Fibroblast of skin of right quadriceps (primary cell): ENCODE measurements at regions not wholly inside any gene's neighbourhood (a gene's known extent, or its start where the extent isn't known, plus 50 kb on each side); places are given as distances from the start of the nearest gene placed in this dataset.

ENCODE experiments used
- DNase-seq: peaks from one replicate; pipeline ENCODE4 v3.0.0-alpha.2; 2013

DNA sequence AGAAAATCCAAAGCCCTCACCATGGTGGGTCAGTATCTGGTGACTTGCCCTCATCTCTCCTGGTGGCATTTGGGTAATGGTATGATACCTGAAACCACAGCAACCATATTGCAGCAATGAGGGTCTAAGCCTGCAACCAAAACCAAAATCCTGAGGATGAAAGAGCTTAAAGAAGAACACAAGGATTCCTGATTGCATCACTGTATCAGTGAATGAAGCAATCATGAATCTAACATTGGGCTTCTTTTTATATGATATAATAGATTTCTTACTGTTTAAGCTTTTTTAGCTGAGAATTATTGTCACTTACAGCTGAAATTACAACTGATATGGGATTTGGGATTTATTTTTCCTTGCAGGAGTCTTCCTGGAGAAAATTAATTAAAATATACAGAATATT is 269.9 kb downstream of the MEF2C start:
- no peak for DNase-seq

DNA sequence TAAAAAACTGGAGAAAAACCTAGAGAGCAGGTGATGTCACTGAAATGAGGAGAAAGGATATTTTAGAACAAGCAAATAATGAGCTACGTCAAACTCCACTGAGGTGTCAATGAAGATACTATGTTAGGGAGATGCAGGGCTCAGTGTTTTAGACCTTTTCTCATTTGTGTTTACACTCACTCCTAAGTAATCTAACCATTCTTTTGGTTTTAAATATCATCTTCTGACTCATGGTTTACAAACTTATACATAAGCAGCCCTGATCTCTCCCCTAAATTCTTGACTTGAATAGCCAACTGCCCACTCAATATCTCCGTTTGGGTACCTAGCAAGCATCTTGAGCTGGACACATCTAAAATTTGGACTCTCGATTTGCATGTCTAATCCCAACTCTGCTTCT is 272.4 kb downstream of the MEF2C start:
- no peak for DNase-seq

DNA sequence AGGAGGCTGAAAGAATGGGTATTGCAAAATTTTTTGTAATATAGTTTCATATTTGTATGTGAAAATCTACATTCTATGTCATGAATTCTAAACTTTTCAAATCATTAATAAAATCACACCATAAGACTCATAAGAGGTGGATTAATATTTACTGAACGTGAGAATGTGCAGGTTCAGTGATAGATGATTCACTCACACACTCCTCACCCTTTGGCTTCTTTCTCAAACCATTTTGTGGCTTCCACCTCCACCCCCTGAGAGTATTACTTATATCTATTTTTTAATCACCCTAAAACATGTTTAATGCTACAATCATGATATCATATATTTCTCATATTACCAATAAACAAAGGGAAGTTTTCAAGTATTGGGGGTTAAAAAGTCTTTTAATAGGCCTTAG is 275.5 kb downstream of the MEF2C start:
- no peak for DNase-seq

DNA sequence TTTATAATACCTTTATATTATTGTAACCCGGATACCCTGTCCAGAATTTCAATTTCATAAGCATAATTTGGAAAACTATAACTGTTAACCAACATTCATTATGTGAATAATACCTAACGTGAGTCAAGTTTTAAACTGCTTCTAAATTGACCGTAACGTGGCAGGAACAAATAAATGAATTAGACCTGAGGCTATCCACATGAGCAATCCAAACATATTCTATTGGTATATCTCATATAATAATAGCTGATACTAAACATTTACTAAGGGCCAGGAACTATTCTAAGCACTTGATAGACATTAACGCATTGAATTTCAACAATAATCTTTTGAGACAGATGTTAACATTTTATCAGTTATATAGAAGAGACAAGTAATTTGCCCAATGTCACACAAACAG is 276.4 kb downstream of the MEF2C start:
- DNase-seq: no peak

DNA sequence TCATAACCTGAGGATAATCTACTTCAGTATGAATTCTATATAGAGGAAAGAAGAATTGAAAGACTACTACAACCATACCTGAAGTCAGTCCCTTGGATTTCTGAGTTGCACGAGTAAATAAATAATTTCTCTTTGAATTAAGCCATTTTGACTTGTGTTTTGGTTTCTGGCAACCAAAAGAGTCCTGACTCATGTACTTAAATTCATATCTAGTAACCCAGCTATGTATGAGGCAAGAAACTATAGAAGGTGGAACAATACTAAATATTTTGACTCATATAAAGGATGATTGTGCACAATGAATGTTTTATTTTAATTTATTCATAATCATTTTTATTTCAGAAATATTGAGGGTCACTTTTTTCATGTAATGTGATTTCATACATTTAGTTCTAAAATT is 276.8 kb downstream of the MEF2C start:
- no peak for DNase-seq

DNA sequence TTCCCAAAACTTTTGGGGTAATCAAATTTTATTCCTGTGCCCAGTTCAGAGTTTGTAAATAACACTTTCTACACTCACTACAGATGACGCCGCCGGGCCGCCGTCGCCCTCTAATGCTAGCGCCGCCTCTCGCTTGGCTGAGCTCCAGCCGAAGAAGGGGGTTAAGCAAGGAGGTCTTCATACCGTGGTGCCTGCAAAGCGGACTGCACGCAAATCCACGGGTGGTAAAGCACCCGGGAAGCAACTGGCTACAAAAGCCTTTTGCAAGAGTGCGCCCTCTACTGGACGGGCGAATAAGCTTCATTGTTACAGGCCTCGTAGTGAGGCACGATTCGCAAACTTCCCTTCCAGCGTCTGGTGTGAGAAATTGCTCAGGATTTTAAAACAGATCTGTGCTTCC is 280.4 kb downstream of the MEF2C start:
- no peak for DNase-seq

DNA sequence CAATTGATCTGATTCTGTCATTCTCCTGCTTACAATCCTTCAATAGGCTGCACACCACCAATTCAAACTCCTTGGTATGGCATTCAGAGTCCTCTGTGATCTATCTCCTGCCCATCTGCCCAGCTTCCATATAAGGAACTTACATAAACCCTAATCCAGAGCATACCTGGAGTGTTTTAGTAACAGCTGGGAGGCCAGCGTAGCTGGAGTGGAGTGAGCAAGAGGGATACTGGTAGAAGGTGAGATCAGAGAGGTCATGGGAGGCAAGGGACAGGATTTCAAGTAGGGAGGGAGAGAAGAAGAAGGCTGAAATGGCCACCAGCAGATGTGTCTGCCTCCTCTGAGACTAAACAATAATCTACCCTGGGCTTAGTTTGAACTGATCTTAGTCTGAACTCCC is 288.5 kb downstream of the MEF2C start:
- DNase-seq: no peak

DNA sequence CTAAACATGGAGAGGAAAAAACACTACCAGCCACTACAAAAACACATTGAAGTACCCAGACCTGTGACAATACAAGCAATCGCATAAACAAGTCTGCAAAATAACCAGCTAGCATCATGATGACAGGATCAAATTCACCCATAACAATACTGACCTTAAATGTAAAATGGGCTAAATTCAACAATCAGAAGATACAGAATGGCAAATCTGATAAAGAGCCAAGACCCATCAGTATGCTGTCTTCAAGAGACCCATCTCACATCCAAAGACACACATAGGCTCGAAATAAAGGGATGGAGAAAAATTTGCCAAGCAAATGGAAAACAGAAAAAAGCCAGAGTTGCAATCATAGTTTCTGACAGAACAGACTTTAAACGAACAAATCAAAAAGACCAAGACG is 294.4 kb downstream of the MEF2C start:
- no peak for DNase-seq

DNA sequence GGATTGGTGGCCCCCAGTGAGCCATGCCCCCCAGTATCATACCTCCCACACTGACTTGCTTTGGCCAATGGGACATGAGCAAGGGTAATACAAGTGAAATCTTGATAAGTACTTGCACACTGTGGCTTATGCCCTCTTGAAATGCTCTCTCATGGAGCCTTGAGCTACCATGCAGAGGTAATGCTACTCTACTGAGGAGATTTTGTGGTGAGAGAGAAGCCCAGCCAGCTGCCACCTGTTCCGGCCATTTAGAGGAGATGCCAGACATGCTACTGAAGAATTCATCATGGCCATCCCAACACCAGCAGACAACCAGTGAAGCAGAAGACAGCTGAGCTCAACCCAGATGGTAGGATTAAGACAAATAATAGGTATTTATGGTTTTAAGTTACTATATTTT is 299.5 kb downstream of the MEF2C start:
- DNase-seq: no peak

DNA sequence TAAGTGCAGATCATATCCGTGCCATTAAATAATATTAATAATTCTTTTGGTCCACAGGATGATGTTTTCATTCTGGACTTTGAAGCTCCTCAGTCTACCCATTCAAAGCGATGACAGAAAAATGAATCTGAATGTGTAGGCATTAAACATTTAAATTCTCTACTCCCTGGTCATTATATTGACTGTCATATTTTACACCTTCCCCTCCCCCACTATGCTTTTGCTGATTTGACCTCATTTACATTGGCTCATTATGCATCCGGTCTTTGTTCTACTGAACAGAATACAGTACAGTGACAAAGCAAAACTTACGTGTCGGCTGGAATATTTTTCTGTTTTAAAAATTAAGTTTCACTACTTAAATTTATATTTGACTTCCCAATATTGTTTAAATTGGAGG is 289.7 kb upstream of the TMEM161B start:
- DNase-seq: no peak

DNA sequence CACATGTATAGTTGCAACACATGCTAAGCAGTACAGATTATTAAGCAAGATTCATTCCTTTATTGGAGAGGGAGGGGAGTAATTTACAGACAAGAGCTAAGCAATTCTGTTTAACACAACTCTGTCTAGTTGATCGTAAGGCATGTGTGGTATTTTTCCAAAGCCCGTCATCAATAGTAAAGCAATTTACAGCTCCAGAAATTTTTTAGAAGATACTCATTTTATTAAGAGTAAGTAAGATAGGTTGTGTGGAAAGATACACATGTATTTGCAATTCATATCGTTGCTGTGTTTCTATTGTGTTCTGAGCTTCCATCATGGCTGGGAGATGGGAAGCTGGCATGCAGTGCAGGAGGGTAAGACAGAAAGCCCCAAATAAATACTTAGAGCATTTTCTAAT is 289.2 kb upstream of the TMEM161B start:
- no peak for DNase-seq

DNA sequence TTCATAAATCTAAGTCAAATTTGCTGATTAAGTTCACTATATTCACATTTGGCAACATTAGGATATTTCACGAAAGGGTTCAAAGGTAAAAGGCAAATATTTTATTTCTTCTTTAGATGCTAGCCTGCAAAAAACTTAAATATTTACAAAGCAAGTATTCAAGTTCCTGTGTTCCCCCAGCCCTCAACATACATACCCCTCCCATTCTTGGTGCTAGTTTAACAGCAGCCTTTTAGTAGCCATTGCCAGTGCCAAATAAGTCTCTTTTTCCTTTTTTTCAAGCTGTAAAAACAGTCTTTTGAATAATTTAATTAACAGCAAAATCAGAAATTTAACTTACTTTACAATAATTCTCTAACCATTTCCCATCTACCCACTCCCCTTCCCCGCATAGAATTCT is 288.5 kb upstream of the TMEM161B start:
- DNase-seq: no peak

DNA sequence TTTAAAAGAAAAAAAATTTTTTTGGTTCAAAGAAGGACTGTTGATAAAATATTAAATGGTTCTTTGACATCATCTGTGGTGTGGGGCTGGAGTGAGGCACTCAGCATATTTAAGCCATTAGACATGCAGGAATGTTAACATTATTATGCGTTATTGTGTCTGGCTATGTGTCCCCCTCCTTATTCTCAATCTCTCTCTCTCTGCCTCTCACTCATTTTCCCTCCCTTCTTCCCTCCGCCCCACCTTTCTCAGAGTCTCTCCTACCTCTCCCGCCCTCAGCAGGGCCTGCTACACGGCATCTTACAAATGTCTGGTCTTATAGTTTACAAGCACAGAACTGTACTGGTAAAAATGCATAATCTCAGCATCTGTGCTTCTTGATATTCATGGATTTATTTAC is 287.8 kb upstream of the TMEM161B start:
- no peak for DNase-seq

DNA sequence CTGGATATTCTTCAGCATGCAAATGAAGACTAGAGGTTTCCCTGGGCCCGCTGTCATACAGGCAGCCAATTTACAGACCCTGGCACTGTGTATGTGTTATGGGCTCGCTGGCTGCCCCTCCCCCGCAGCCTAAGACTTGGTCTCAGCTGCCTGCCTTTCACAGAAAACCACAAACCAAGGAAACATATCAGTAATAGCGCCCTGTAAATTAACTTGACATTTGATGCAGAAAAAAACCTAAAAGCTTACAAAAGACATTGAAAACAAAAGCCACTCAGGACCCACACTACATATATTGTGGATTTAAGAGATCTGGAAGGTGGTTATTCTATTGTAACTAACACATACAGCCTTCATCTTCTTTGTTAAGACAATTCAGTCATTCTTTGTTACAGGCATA is 287.0 kb upstream of the TMEM161B start:
- no peak for DNase-seq

DNA sequence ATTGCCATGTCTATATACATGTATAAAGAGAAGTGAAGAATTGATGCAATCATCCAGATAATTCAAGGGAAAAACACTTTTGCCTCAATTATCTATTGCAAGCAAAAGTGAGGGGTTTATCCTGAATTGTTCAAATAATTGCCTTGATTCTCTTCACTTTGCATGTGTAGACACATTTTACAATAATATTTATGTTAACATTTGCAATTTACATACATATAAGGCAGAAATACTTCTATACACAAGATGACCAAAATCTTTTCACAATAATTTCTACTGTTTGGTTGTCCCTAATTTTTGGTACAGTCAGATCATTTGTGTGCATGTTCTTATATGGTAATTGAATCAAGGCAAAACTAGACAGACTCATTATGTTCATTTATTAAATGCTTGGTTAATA is 285.3 kb upstream of the TMEM161B start:
- DNase-seq: no peak

DNA sequence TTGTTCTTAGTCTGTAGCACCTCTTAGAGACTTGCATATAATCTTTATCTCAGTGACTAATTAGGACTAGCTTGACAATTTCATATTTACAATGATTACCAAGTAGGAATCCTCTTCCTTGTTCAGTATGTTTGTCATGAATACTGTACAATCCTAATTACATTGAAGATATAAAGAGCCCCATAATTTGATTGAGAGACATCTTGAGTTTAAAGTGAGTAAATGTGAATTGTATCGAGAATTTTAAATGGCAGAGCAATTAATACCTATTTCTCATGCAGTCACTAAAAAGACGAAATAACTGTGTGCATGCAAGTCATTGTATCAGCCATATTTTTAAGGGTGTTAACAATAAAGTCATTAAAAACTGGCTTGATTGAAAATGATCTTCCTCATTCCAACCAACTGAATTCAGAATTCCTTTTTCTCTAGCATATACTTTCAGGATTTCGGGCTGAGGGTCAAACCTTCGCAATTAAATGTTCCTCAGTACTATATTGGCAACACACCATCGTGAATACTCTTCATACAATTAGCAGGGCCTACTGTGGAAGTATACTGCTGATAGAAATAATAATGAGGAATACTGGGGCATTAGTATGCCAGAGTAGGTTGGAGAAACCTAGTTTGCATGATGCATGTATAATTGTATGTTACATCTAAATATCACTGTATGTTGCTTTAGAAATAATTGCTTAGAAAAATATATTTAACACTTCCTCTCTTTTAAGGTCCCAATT is 284.7 kb upstream of the TMEM161B start:
- DNase-seq: no peak

DNA sequence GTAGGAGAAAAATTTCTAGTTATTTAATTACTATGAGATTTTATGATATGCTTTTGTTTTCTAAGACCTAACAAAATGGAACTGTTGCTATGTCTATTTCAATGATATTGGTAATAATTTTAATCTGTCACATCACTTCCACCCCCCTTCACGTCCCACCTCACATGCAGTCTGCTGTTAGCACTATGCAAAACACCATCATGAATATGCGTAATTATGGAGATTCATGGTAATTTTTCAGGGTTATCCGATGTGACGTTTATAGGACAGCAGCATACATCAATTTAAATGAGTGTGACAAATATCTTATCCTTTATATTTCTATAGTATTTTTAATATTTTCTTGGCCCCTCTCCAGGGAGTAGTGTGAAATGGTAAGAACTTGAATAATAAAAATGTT is 283.8 kb upstream of the TMEM161B start:
- DNase-seq: no peak

DNA sequence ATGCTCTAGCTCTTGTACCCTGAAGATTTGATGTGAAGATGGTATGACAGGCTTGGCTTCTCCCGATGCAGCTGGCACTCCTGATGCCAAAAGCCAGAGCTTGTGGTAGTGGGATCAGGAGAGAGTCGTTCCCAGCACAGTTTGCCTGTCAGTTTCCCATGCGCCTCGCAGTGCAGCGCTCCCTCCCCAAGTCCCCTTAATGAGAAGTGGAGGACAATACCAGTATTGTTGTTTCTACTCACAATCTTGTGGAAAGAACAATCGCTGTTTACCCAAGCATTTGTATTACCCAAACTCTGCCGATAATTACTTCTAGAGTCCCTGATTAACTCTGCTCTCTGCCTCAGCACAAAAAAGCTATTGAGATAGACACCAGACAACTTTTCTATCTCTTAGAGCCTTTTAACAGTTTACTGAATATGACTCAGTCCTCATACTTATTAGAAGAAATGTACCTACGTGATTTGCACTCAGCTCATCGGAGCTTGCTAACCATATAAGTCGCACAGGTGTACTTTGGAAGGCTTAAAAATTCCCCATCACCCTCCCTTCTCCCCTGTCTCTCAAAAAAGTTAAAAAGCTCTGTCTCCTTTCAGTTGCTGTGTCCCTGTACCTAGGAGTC is 283.2 kb upstream of the TMEM161B start:
- DNase-seq: no peak

DNA sequence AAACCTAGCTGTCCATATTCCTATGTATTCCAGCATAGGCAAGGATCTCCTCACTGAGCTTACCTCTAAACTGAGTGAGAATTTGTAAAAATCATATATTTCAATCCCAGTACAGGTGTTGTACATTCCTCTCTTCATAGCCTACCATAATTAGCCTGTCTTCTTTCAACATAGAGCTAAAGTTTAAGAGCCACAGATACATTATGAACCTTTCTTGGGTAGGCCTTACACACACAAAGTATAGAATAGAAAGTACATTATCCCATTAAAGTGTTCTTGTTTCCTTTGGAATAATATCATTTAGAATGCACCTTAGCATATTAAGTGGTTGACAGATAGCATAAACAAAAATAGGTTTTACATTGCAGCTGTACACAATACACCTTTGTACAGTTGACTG is 282.1 kb upstream of the TMEM161B start:
- DNase-seq: no peak

DNA sequence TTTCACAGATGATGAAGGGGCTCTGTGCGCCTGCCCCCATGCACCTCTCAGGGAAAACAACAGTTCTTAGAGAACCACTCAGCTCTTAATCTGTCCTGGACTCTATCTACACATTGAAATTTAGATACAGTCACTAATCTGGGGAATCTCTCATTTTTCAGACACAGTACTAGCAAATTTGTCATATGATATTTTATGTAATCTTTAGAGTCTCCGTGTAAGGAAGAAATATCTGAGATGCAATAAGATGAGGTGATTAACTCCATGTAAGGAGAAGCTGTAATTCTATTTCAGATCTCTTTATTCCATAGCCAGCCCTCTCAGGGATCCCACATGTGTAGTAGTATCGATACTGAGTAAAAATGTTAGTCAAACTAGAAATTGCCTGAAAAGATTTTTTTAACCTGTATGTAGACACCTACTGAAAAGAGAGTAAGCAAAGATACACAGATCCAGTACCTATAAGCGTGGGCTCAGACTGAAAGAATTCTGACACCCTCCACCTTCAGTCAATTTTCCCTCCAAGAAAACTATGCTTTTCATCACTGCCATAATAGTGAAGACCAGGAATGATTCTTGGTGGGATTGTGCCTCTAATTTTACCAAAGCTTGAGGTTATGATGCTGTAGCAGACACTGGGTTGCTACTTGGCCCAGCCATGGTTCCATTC is 279.6 kb upstream of the TMEM161B start:
- no peak for DNase-seq

DNA sequence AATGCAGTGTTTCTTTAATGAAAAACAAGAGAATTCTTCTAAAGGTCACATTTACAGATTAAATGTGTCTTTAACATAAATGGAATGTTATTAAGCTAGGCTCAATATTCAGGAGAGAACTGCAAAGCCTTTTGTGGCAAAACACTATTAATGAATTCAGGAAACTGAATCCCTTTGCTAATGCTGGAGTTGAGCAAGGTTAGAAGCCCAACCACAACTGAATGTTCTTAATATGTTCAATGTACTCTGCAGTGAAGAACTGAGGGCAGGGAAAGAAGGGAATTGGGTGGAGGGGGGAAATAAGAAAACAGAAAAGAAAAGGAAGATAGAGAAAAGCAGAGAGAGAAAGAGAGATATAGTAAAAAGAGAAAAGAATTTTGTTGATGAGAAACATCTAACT is 276.7 kb upstream of the TMEM161B start:
- no peak for DNase-seq

DNA sequence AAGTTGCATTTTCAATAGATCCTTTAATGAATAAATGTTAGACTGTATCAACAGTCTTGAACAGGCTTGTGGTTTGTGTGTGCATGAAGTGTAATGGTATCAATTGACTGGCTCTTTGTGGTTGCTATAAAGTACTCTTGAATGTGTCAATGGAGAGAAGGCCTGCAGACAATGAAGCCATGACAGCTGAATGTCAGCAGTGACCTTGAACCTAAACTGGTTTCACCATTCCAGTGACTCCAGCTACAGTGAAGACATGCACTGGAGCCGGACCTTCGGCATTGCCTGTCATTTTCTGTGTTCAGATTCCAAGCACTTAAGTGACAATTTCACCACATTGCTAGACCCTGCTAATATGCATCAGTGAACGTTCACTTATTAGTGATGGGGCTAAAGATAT is 276.0 kb upstream of the TMEM161B start:
- DNase-seq: no peak

DNA sequence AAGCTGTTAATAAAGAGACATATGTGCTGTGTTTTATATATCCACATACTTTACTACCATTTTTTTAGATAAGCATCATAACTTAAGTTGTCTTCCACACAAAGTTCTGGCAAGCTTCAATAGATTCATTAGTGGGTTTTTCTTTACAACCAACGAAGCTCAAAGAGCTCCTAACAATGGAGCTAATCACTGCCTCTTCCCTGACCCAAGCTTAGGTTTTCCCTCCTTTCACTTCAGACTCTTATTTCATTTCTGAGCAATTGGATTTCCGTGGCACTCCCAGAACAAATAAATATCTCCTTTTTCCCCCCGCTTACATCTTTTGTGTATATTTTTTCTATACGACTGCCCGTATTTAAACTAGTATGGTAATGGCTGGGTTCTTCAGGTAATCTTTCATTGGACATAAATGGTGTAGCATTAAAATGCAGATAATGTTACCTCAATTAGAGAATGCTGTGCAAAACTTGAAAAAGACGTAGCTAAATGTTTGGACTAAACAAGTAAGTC is 275.5 kb upstream of the TMEM161B start:
- DNase-seq: no peak

DNA sequence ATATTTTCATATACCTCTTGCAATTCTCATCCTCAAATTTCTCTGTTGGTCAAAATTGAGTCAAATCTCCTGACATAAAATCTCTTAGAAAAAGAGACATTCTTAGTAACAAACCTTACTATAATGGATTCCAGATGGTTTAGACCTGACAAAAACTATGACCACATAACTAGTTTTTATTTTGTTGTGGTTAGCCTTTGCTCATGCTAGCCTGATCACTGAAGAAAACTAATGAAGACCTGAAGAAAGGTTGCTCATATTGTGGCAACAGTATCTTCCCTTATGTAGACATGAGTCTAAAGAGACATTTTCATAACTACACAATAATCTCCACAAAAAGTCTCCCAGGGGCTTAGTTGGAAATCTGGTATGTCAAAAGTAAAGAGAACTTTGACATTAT is 274.1 kb upstream of the TMEM161B start:
- no peak for DNase-seq
